HG03045 (cell line): ENCODE measurements at regions not wholly inside any gene's neighbourhood (a gene's known extent, or its start where the extent isn't known, plus 50 kb on each side); places are given as distances from the start of the nearest gene placed in this dataset.
"Not testable (repeated sequence)": the region's sequence is repeated elsewhere in the genome, so short reads cannot be mapped to it uniquely, and the experiment has no call there.

Experiments used
- ATAC-seq: cut with Tn5 transposase; IDR thresholded peaks from one replicate; pipeline ENCODE4 v1.9.1; 2021; ENCODE audit warnings: mild to moderate bottlenecking, moderate library complexity; ENCODE audit not compliant: unreplicated experiment

GRCh38 chrX:13428053-13428786 lies 108.4 kb upstream of the ATXN3L start:
- no peak for ATAC-seq

GRCh38 chrX:13427441-13428052 lies 107.7 kb upstream of the ATXN3L start:
- no peak for ATAC-seq

GRCh38 chrX:13420545-13421183 lies 100.8 kb upstream of the ATXN3L start:
- no peak for ATAC-seq

GRCh38 chrX:13419918-13420317 lies 100.1 kb upstream of the ATXN3L start:
- no peak for ATAC-seq

GRCh38 chrX:13419276-13419675 lies 99.4 kb upstream of the ATXN3L start:
- no peak for ATAC-seq

- ATAC-seq, result no peak
Measured at GRCh38 chrX:13418126-13419097, 98.6 kb upstream of the ATXN3L start.

- ATAC-seq, result no peak
Measured at GRCh38 chrX:13415509-13415908, 95.7 kb upstream of the ATXN3L start.

- no peak for ATAC-seq
Measured at GRCh38 chrX:13414006-13414647, 94.3 kb upstream of the ATXN3L start.

- no peak for ATAC-seq
Measured at GRCh38 chrX:13412208-13412600, 92.4 kb upstream of the ATXN3L start.

GRCh38 chrX:13411496-13412207 lies 91.8 kb upstream of the ATXN3L start:
- no peak for ATAC-seq

- not testable (repeated sequence) for ATAC-seq
Measured at GRCh38 chrX:13408599-13408998, 88.7 kb upstream of the ATXN3L start.

- not testable (repeated sequence) for ATAC-seq
Measured at GRCh38 chrX:13404777-13405176, 84.9 kb upstream of the ATXN3L start.

- ATAC-seq, result no peak
Measured at GRCh38 chrX:13404364-13404763, 84.5 kb upstream of the ATXN3L start.

GRCh38 chrX:13401724-13402123 lies 81.9 kb upstream of the ATXN3L start:
- no peak for ATAC-seq

GRCh38 chrX:13398839-13399238 lies 79.0 kb upstream of the ATXN3L start:
- ATAC-seq, result no peak

- ATAC-seq, result no peak
Measured at GRCh38 chrX:13397878-13398818, 78.3 kb upstream of the ATXN3L start.

- no peak for ATAC-seq
Measured at GRCh38 chrX:13396924-13397323, 77.1 kb upstream of the ATXN3L start.

GRCh38 chrX:13389501-13389900 lies 69.6 kb upstream of the ATXN3L start:
- ATAC-seq, result no peak
